RWPE1 (cell line): ENCODE measurements at regions not wholly inside any gene's neighbourhood (a gene's known extent, or its start where the extent isn't known, plus 50 kb on each side); places are given as distances from the start of the nearest gene placed in this dataset.
A peak's percentile ranks its signal among the peaks of the same experiment; 100 is the strongest.

Experiments
- CTCF ChIA-PET: fragments of 350-600 bp; sonication (Branson Sonifier 250); formaldehyde crosslinking; extraction: SDS; loops from one replicate; lab custom pipeline; 2021; lab: Yijun Ruan, JAX
- POLR2A ChIA-PET: fragments of 400-600 bp; formaldehyde crosslinking; extraction: SDS; loops from one replicate; lab custom pipeline; 2020; ENCODE audit warnings: antibody characterized with exemption; ENCODE audit not compliant: low non-redundant PET; lab: Yijun Ruan, JAX
- DNase-seq: peaks from one replicate; pipeline ENCODE4 v3.0.0; 2012; ENCODE audit warnings: low spot score
- H3K27ac ChIP-seq: fragments of 450-650 bp; 2 replicates; pipeline ENCODE4 v1.5.1; 2017
- TF ChIP-seq, protein P1 (sequence below): fragments of 450-650 bp; conservative IDR thresholded peaks from 2 replicates; pipeline ENCODE4 v1.5.1; 2017; ENCODE audit warnings: low read depth, mild to moderate bottlenecking

DNA sequence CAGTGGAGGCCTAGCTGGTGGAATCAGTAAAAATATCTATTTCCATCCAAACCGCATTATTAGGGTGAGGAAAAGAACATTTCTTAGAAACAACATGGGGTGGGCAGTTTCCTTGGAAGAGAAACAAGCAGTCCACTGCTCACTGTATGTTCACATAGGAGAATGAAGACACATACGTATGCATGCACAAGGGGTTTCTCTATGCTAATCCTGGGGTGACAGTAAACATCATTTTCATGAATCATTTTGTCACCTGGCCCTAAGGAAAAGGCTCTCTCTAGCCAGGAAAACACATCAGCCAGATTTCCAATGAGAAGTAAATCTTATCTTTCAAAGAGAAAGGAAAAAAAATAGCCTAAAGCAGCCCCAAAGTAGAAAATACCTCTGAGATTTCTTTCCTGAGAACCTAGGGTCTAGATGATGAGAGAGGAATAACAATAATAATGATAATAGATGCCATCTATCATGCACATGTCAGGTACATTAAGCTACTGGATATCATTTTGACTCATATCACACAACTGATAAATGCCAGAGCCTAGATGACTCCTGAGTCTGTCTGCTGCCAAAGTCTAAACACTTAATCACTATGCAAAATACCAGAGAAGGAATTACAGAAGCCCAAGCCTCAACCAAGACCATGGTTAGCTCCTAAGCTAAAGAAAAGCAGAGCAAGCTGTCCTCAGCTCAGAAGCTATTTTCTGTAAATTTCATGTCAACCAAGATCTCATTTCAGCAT is 520.5 kb upstream of the TMPO start:
- no peak overlapping the region for H3K27ac ChIP-seq
- POLR2A ChIA-PET = no interaction called here
- TF ChIP-seq, protein P1, sequence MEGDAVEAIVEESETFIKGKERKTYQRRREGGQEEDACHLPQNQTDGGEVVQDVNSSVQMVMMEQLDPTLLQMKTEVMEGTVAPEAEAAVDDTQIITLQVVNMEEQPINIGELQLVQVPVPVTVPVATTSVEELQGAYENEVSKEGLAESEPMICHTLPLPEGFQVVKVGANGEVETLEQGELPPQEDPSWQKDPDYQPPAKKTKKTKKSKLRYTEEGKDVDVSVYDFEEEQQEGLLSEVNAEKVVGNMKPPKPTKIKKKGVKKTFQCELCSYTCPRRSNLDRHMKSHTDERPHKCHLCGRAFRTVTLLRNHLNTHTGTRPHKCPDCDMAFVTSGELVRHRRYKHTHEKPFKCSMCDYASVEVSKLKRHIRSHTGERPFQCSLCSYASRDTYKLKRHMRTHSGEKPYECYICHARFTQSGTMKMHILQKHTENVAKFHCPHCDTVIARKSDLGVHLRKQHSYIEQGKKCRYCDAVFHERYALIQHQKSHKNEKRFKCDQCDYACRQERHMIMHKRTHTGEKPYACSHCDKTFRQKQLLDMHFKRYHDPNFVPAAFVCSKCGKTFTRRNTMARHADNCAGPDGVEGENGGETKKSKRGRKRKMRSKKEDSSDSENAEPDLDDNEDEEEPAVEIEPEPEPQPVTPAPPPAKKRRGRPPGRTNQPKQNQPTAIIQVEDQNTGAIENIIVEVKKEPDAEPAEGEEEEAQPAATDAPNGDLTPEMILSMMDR = no peak
- no peak for DNase-seq
- CTCF ChIA-PET = no interaction called here

DNA sequence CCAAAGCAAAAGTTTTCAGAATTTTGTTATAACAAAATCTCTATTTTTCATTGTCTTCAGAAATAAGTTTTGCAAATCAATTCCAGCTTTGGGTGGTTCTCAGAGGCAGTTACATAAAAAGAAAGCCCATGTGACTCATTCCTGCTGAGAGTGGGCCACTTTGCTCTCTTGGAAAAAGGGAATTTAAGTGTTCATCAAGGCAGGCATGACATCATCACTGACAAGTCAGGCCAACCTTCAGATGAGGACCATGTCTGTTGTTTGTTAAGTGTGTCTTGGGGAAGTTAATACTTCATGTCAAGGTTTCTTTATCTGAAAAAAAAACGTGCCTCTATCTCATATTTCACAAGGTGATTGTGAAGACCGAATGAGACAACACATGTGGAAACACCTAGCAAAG is 519.8 kb upstream of the TMPO start:
- TF ChIP-seq, protein P1 = no peak
- H3K27ac ChIP-seq = no peak overlapping the region
- CTCF ChIA-PET = no interaction called here
- POLR2A ChIA-PET = no interaction called here
- DNase-seq = no peak

- H3K27ac ChIP-seq = no peak overlapping the region
- no peak for DNase-seq
- POLR2A ChIA-PET = no interaction called here
- CTCF ChIA-PET = no interaction called here
- TF ChIP-seq, protein P1 = no peak
These were observed 514.0 kb upstream of the TMPO start for GRCh38 chr12:98001430-98001829.

GRCh38 chr12:98002887-98003493 is 512.4 kb upstream of the TMPO start:
- peak; percentile 17 for DNase-seq
- CTCF ChIA-PET = no interaction called here

GRCh38 chr12:98007963-98008362 is 507.4 kb upstream of the TMPO start:
- TF ChIP-seq, protein P1 = no peak
- no peak overlapping the region for H3K27ac ChIP-seq
- no peak for DNase-seq
- POLR2A ChIA-PET = no interaction called here
- CTCF ChIA-PET = interaction anchor here (0.6 kb wide), 1 partner anchor 344 kb away, joined by 4 read pairs; no protein-coding TSS in a partner anchor

More at GRCh38 chr12:98002887-98003493, 512.4 kb upstream of the TMPO start:
- H3K27ac ChIP-seq = no peak overlapping the region
- TF ChIP-seq, protein P1 = peak; percentile 29; the same call in 1 of the 2 replicates
- POLR2A ChIA-PET = no interaction called here

DNA sequence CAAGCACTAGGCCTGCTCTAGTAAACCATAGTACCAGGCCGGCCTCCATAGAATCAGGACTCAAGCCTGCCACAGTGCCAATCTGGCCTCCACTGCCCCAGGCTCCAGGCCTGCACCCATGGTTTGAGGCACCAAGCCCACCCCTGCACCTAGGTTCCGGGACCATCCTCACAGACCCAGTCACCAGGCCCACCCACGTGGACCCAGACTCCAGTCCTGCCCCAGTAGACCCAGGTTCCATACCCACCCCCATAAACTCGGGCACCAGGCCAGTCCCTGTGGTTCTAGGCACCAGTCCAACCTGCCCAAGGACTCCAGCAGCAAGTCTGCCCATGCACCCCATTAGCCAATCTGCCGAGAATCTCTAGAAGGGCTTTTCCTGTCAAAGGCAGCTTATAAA is 501.8 kb upstream of the TMPO start:
- ChIA-PET POLR2A (no interaction called here), CTCF (no interaction called here)
- no peak for DNase-seq
- H3K27ac ChIP-seq = no peak overlapping the region
- TF ChIP-seq, protein P1 = no peak
